Stimulated activated CD4-positive, alpha-beta T cell treated with anti-CD3 and anti-CD28 coated beads, Interleukin-2, amount 100 ng/mL, for 24 hours (primary cell): ENCODE measurements at regions not wholly inside any gene's neighbourhood (a gene's known extent, or its start where the extent isn't known, plus 50 kb on each side); places are given as distances from the start of the nearest gene placed in this dataset.
A peak's percentile ranks its signal among the peaks of the same experiment; 100 is the strongest.

Experiments used
- DNase-seq, 2 donors: peaks; one replicate each; pipeline ENCODE4 v3.0.0-alpha.2; 2020

GRCh38 chr2:30310371-30310770 lies 79.0 kb downstream of the LBH start:
- no peak for DNase-seq

GRCh38 chr2:30310955-30311354 lies 79.6 kb downstream of the LBH start:
- no peak for DNase-seq

DNA sequence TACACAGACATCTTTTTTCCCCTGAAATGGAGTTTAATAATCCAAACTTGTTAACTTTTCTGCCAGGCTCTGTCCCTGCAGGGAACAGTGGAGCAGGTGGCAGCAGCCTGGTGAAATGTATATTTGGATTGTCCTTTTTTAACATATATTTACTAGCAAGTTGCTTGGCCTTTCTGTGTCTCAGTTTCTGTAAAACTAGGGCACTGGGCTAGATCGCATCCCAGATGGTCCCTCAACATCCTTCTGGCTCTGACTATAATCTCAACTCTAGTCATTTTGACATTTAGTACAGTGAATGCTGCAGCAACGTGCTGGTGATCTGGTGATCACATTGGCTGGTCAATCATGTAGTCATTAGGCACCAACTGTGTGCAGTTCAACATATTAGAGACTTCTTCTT lies 80.4 kb downstream of the LBH start:
- DNase-seq = no peak

- DNase-seq = no peak
Observed at GRCh38 chr2:30312916-30313315, 81.6 kb downstream of the LBH start.

GRCh38 chr2:30314981-30315380 lies 83.6 kb downstream of the LBH start:
- no peak for DNase-seq

- no peak for DNase-seq
Observed at GRCh38 chr2:30315391-30316063, 84.2 kb downstream of the LBH start.

DNA sequence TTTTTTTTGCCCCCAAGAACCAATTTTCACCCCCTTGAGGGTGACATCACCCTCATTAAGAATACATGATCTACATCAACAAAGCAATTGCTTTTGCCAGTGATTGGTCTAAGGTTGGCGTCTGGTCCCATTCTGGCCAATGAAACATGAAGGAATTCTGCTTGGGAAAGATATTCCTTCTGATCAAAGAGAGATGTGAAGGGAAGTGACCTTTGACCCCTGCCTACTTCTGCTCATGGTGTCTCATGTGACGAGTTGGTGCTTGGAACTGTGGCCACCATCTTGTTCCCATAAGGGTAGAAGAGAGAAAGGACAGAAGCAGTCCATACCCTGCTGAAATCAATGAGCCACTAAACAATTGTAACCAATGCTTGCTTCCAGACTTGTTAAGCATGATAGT lies 85.1 kb downstream of the LBH start:
- no peak for DNase-seq

GRCh38 chr2:30318987-30319782 lies 87.9 kb downstream of the LBH start:
- no peak for DNase-seq

GRCh38 chr2:30321466-30321865 lies 90.1 kb downstream of the LBH start:
- DNase-seq = no peak

DNA sequence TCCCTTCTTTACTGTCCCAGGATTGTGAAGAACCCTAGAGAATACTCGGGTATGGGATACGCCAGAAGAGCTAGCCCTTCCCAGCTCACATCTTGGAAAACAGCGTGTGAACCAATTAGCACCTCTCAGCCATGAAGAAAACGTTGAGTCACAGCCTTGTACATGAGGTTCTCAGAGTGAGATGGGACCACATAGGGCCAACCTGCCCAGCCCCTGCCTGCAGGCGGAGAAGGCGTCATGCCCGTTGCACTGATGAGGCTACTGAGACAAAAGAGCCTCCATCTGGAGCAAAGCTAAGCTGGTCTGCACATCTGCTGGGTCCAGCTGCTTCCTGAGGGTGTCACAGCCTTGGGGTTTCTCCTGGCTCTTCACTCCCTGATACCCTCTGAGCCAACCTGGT lies 92.2 kb downstream of the LBH start:
- no peak for DNase-seq

DNA sequence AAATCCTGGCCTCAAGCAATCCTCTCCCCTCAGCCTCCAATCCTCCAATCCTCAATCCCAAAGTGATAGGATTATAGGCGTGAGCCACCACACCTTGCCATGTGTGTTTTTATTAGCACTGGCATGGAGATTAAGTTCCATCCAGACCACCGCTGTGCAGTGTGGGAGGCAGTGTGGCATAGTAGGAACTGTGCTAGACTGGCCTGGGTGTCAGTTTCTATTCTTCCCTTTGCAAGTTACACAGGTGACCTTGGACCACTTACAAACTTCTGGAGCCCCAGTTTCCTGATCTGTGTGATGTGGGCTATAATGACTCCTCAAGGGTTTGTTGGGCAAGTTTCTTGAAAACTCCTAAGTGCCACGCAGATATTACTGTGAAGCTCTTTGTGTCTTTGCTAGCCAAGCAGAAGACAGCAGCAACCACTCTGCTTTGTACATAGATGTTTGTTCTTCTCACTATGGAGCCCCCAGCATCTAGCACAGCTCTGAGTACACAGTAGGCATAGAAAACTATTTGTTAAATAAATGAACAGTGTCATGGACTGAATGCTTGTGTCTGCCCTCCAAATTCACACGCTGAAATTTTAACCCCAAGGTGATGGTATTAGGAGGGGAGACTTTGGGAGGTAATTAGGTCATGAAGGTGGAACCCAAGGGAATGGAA lies 93.0 kb downstream of the LBH start:
- no peak for DNase-seq

GRCh38 chr2:30325600-30326328 lies 94.4 kb downstream of the LBH start:
- no peak for DNase-seq

- DNase-seq = no peak
Observed at GRCh38 chr2:30326497-30326896, 95.2 kb downstream of the LBH start.

GRCh38 chr2:30331038-30331437 lies 99.7 kb downstream of the LBH start:
- DNase-seq = no peak

GRCh38 chr2:30331869-30332268 lies 100.5 kb downstream of the LBH start:
- no peak for DNase-seq

DNA sequence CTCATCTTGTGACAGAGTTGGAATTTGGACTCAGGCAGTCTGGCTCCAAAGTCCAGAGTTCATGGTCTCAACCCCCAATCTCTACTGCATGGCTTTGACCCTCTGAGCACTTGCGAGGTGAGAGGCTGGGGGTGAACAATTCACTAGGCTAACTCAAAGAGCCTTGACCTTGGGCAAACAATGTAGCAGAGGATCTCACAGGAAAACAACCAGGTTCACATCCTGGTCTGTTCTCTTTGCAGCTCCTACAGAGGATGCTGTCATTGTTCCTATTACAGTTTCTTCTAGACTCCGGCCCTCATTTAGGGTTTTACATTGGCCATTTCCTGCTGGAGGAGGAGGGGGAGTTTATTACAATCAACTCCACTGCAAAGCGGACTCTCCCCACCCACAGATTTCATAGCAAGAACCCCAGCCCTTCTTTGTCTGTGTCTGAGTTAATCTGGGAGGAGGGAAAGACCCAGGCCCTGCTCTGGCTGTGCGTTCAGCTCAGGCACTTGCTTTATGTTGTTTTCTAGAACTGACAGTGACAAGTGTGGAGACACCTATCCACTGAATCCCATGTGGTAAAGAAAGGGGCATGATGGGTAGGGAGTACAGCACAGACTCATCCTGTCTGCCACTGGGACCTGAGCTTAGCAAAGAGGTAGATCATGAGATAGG lies 101.6 kb downstream of the LBH start:
- DNase-seq = peak; percentile 43 to 58

DNA sequence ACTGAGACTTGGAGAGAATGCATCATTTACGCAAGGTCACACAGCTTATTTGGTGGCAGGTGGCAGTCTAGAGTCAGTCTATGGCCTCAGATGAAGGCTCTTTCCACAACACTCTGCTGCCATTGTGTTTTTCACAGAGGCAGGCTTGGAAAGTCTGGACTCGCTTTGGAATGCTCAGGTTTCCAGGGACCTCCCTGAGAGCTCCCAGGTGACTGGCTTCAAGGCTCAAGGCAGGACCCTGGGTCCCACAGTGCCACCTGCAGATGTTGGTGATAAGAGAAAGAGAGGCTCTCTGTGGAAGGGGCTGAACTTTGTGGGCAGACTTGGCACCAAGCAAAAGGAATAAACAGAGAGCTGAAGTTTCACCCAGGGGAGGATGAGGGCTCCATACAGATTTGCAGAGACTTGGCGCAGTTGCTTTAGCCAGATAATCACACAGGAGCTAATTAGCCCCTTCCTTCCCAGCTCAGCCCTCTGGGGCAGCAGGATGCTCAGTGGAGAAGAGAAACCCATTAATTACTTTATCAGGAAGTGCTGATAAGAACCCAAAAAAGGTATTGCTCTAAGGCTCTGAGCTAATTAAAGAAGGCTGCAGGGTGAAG lies 103.5 kb downstream of the LBH start:
- DNase-seq = no peak

DNA sequence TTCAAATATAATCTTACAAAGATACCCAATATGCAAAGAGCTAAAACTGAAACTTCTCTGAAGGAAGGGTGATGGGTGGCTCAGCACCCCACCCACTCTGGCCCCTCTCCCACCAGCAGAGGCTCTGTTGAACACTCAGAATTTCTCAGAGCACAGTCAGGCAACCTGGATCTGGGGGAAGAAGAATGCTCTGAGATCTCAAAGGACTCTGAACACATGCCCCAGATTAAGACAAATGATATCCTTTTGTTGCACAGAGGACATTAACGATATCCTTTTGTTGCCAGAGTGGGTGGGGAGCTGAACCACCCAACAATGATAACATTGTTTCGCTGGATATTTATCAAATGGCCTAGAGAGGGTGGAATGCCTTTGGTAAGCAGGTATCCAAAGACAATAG lies 104.8 kb downstream of the LBH start:
- no peak for DNase-seq

- DNase-seq = peak; percentile 50 to 57
Observed at GRCh38 chr2:30336978-30337841, 105.9 kb downstream of the LBH start.

- no peak for DNase-seq
Observed at GRCh38 chr2:30338475-30338874, 107.1 kb downstream of the LBH start.

- no peak for DNase-seq
Observed at GRCh38 chr2:30339071-30339470, 107.7 kb downstream of the LBH start.
